NT2/D1 (cell line): ENCODE measurements at regions not wholly inside any gene's neighbourhood (a gene's known extent, or its start where the extent isn't known, plus 50 kb on each side); places are given as distances from the start of the nearest gene placed in this dataset.

Experiments used
- YY1 ChIP-seq: IDR thresholded peaks from 2 replicates; pipeline ENCODE4 v1.6.1; 2011; ENCODE audit not compliant: insufficient read length, insufficient read depth
- ZNF274 ChIP-seq: IDR thresholded peaks from 2 replicates; pipeline ENCODE4 v1.6.1; 2011; ENCODE audit warnings: mild to moderate bottlenecking, low read depth, low read length

DNA sequence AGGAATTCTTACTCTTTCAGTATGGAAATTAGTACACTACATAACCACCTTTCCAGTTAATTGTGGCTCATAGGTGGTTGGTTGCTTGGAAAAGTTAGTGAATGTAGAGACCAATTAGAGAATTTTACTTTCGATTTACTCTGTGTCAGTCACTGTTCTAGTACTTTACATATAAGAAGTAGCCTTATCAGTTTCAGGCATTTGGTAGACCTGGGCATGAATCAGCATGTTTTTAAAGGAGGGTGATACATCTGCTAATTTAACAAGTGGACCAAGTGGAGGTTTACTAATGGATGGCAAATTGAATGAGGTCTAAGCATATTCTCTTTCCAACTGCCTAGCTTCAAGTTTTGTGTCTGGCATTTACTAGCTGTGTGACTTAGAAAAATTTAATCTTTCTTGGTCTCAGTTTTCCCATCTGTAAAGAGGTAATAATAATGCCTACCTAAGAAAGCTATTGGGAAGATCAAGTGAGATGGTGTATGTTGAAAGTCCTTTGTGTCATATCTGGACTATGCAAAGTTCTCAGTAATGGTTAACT, 1158.6 kb downstream of the PLA2G4A start:
- no peak for TF ChIP-seq YY1
- TF ChIP-seq ZNF274, result no peak
